Smooth muscle cell (in vitro differentiated cells): ENCODE measurements at regions not wholly inside any gene's neighbourhood (a gene's known extent, or its start where the extent isn't known, plus 50 kb on each side); places are given as distances from the start of the nearest gene placed in this dataset.
"Not testable (repeated sequence)": the region's sequence is repeated elsewhere in the genome, so short reads cannot be mapped to it uniquely, and the experiment has no call there.

Experiments
- DNase-seq: peaks from one replicate; lab custom pipeline; 2025; ENCODE audit not compliant: unreplicated experiment; lab: John Stamatoyannopoulos, UW
- H2AFZ ChIP-seq: fragments of 200-600 bp; sonication (generic); 2 replicates; pipeline ENCODE4 v1.6.0; 2016; ENCODE audit warnings: antibody characterized with exemption, low read depth, mild to moderate bottlenecking
- H3F3A ChIP-seq: fragments of 200-600 bp; sonication (generic); 2 replicates; pipeline ENCODE4 v1.6.0; 2017; ENCODE audit warnings: antibody characterized with exemption, low read depth
- H3K27ac ChIP-seq: fragments of 200-600 bp; sonication (generic); 2 replicates; pipeline ENCODE4 v1.5.1; 2016; ENCODE audit warnings: low read depth, mild to moderate bottlenecking
- H3K27me3 ChIP-seq: fragments of 200-600 bp; sonication (generic); 2 replicates; pipeline ENCODE4 v1.6.1; 2016; ENCODE audit warnings: low read depth, mild to moderate bottlenecking
- H3K36me3 ChIP-seq: fragments of 200-600 bp; sonication (generic); 2 replicates; pipeline ENCODE4 v1.5.1; 2016; ENCODE audit warnings: low read depth
- H3K4me1 ChIP-seq: fragments of 200-600 bp; sonication (generic); 2 replicates; pipeline ENCODE4 v1.5.1; 2016; ENCODE audit warnings: low read depth
- H3K4me2 ChIP-seq: fragments of 200-600 bp; sonication (generic); 2 replicates; pipeline ENCODE4 v1.6.0; 2016; ENCODE audit warnings: mild to moderate bottlenecking
- H3K4me3 ChIP-seq: fragments of 200-600 bp; sonication (generic); 2 replicates; pipeline ENCODE4 v1.5.1; 2016; ENCODE audit warnings: mild to moderate bottlenecking
- H3K79me2 ChIP-seq: fragments of 200-600 bp; sonication (generic); 2 replicates; pipeline ENCODE4 v1.6.0; 2016; ENCODE audit warnings: low read depth, mild to moderate bottlenecking
- H3K9ac ChIP-seq: fragments of 200-600 bp; sonication (generic); 2 replicates; pipeline ENCODE4 v1.6.0; 2016; ENCODE audit warnings: low read depth
- H3K9me3 ChIP-seq: fragments of 200-600 bp; sonication (generic); replicated peaks from 2 replicates; pipeline ENCODE4 v1.5.1; 2016; ENCODE audit warnings: low read depth
- H4K20me1 ChIP-seq: fragments of 200-600 bp; sonication (generic); 2 replicates; pipeline ENCODE4 v1.6.0; 2016; ENCODE audit warnings: low read depth
- WGBS: methylation state at CpG from one replicate; pipeline ENCODE4 v1.1.7; 2016; ENCODE audit warnings: low lambda C conversion rate; 5-methylcytosine and 5-hydroxymethylcytosine counted together

GRCh38 chr15:30718038-30718643, 92.2 kb downstream of the ARHGAP11B start:
- not testable (repeated sequence) for H4K20me1 ChIP-seq, H3K9me3 ChIP-seq, H3F3A ChIP-seq, DNase-seq, H3K79me2 ChIP-seq, H3K4me3 ChIP-seq, H3K27me3 ChIP-seq, H3K27ac ChIP-seq, H3K9ac ChIP-seq, H2AFZ ChIP-seq, H3K4me2 ChIP-seq, H3K4me1 ChIP-seq, H3K36me3 ChIP-seq
- 83% methylated on average over 7 of the region's 7 CpGs for WGBS

- not testable (repeated sequence) for H3K4me2 ChIP-seq, H3K36me3 ChIP-seq, H3K27me3 ChIP-seq, H3K4me1 ChIP-seq, H3K9ac ChIP-seq, H2AFZ ChIP-seq, H3K4me3 ChIP-seq, H3K79me2 ChIP-seq, H3F3A ChIP-seq, DNase-seq, H4K20me1 ChIP-seq, H3K27ac ChIP-seq, H3K9me3 ChIP-seq
- 93% methylated on average over 5 of the region's 5 CpGs for WGBS
Observed at GRCh38 chr15:30719363-30719762, 93.4 kb downstream of the ARHGAP11B start.

GRCh38 chr15:30720825-30721224, 94.9 kb downstream of the ARHGAP11B start:
- H3K27me3 ChIP-seq, H3K4me1 ChIP-seq, H3K9me3 ChIP-seq, H3K36me3 ChIP-seq, H2AFZ ChIP-seq, H3K27ac ChIP-seq, DNase-seq, H3K9ac ChIP-seq, H3K4me3 ChIP-seq, H3K79me2 ChIP-seq, H3K4me2 ChIP-seq, H3F3A ChIP-seq, H4K20me1 ChIP-seq: not testable (repeated sequence)
- WGBS, result 86% methylated on average over 3 of the region's 3 CpGs

- not testable (repeated sequence) for H3K79me2 ChIP-seq, H4K20me1 ChIP-seq, H3K9ac ChIP-seq, DNase-seq, H3K9me3 ChIP-seq, H3K4me3 ChIP-seq, H3K4me2 ChIP-seq, H3K27ac ChIP-seq, H3K27me3 ChIP-seq, H3K36me3 ChIP-seq, H3F3A ChIP-seq, H3K4me1 ChIP-seq, H2AFZ ChIP-seq
- WGBS, result 91% methylated on average over 2 of the region's 2 CpGs
Observed at GRCh38 chr15:30721529-30721928, 95.6 kb downstream of the ARHGAP11B start.

GRCh38 chr15:30723540-30724175, 97.7 kb downstream of the ARHGAP11B start:
- H3K36me3 ChIP-seq, H2AFZ ChIP-seq, H3K4me1 ChIP-seq, H3K9me3 ChIP-seq, H3K27ac ChIP-seq, H4K20me1 ChIP-seq, H3F3A ChIP-seq, H3K9ac ChIP-seq, H3K4me2 ChIP-seq, H3K79me2 ChIP-seq, DNase-seq, H3K4me3 ChIP-seq, H3K27me3 ChIP-seq: not testable (repeated sequence)
- 100% methylated on average over 1 of the region's 1 CpG for WGBS

GRCh38 chr15:30729880-30730590, 104.1 kb downstream of the ARHGAP11B start:
- H3K9ac ChIP-seq, result not testable (repeated sequence)
- WGBS, result 96% methylated on average over 2 of the region's 2 CpGs

GRCh38 chr15:30730633-30731032, 104.7 kb downstream of the ARHGAP11B start:
- DNase-seq, H3K36me3 ChIP-seq, H3K27ac ChIP-seq, H3K27me3 ChIP-seq, H3K4me1 ChIP-seq, H3K79me2 ChIP-seq, H4K20me1 ChIP-seq, H3K9ac ChIP-seq, H3K9me3 ChIP-seq, H2AFZ ChIP-seq, H3F3A ChIP-seq, H3K4me2 ChIP-seq, H3K4me3 ChIP-seq: not testable (repeated sequence)
- 96% methylated on average over 3 of the region's 3 CpGs for WGBS

More at GRCh38 chr15:30729880-30730590, 104.1 kb downstream of the ARHGAP11B start:
- not testable (repeated sequence) for H3F3A ChIP-seq, H3K4me2 ChIP-seq, H3K9me3 ChIP-seq, H3K27me3 ChIP-seq, H3K4me1 ChIP-seq, H3K79me2 ChIP-seq, DNase-seq, H2AFZ ChIP-seq, H3K27ac ChIP-seq, H3K4me3 ChIP-seq, H3K36me3 ChIP-seq, H4K20me1 ChIP-seq

GRCh38 chr15:30732100-30732499, 106.2 kb downstream of the ARHGAP11B start:
- not testable (repeated sequence) for H3K9ac ChIP-seq, H4K20me1 ChIP-seq, H3K4me3 ChIP-seq, H3K36me3 ChIP-seq, H3F3A ChIP-seq, H3K4me2 ChIP-seq, DNase-seq, H3K27ac ChIP-seq, H3K79me2 ChIP-seq, H3K4me1 ChIP-seq, H2AFZ ChIP-seq, H3K9me3 ChIP-seq, H3K27me3 ChIP-seq
- WGBS, result 74% methylated on average over 4 of the region's 4 CpGs
